Epithelial cell of proximal tubule (primary cell): ENCODE measurements at regions not wholly inside any gene's neighbourhood (a gene's known extent, or its start where the extent isn't known, plus 50 kb on each side); places are given as distances from the start of the nearest gene placed in this dataset.

Experiments
- DNase-seq: peaks from one replicate; pipeline ENCODE4 v3.0.0-alpha.2; 2011; ENCODE audit warnings: low read depth
- H3K4me3 ChIP-seq: 2 replicates; pipeline ENCODE4 v1.5.1; 2011; ENCODE audit warnings: low read depth, mild to moderate bottlenecking, low read length
- TF ChIP-seq, protein P1 (sequence below): conservative IDR thresholded peaks from 2 replicates; pipeline ENCODE4 v1.5.1; 2012; ENCODE audit warnings: low read depth, mild to moderate bottlenecking, low read length

DNA sequence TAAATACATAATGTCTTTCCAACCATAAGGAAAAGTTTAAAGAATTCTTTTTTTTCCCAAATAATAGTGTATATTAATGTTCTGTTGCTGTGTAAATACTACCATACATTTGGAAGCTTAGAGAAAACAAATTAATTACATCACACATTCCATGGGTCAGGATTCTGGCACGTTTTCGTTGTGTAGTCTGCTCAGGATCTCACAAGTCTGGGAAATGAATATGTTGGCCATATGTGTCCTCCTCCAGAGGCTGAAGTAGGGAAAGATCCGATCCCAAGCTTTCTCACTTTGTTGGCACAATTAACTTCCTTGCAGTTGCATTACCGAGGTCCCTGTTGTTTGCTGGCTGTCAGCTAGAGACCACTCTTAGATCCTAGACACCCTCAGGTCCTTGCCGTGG lies 83.9 kb downstream of the RPRM start:
- TF ChIP-seq, protein P1, sequence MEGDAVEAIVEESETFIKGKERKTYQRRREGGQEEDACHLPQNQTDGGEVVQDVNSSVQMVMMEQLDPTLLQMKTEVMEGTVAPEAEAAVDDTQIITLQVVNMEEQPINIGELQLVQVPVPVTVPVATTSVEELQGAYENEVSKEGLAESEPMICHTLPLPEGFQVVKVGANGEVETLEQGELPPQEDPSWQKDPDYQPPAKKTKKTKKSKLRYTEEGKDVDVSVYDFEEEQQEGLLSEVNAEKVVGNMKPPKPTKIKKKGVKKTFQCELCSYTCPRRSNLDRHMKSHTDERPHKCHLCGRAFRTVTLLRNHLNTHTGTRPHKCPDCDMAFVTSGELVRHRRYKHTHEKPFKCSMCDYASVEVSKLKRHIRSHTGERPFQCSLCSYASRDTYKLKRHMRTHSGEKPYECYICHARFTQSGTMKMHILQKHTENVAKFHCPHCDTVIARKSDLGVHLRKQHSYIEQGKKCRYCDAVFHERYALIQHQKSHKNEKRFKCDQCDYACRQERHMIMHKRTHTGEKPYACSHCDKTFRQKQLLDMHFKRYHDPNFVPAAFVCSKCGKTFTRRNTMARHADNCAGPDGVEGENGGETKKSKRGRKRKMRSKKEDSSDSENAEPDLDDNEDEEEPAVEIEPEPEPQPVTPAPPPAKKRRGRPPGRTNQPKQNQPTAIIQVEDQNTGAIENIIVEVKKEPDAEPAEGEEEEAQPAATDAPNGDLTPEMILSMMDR = no peak
- no peak for DNase-seq
- H3K4me3 ChIP-seq = no peak overlapping the region

DNA sequence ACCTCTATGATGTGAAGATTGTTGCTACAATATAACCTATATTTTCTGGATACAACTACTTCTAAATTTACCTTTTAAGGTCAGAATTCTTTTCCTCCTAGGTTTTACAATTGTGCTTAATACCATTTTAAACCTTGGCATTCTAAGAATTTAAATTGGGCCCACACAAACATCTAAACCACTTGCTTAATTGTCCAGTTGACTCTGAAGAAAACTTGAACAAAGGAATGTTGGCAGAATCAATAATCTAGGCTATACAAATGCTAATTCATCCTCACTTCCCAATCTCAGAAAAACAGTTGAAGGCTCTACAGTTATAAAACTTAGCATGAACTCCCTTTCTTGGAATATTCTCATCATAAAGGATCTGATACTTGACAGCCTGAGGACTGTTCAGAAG lies 84.3 kb downstream of the RPRM start:
- no peak for DNase-seq
- TF ChIP-seq, protein P1 = no peak

DNA sequence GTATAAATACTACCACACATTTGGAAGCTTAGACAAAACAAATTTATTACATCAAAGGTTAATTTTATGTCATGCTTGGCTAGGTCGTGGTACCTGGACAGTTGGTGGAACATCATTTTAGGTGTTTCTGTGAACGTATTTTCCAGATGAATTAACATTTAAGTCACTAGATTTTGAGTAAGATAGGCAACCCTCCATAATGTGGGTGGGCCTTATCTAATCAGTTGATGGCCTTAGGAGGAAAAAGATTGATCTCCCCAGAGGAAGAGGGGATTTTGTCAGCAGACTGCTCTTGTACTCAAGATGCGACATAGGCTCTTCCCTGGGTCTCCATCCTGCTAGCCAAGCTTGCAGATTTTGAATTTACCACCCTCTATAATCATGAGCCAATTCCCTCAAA lies 85.0 kb downstream of the RPRM start:
- no peak for DNase-seq
- TF ChIP-seq, protein P1 = no peak
- no peak overlapping the region for H3K4me3 ChIP-seq

More for the DNA sequence above, 84.3 kb downstream of the RPRM start:
- no peak overlapping the region for H3K4me3 ChIP-seq

DNA sequence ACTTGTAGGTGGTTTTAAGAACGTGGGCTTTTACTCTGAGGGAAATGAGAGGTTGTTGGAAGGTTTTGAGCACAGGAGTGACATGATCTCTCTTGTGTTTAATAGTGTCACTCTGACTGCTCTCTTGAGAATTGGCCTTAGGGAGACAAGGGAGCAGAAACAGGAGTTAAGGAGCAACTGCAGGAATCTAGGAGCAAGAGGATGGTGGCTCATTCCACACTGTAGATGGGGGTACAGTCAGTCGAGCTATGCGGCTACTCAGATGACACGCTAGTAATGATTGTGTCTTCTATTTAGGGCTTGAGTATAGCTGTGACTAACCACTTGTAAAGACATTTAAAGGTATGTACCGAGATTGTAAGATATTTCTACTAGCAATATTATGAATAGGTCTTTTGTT lies 87.4 kb downstream of the RPRM start:
- no peak for DNase-seq
- TF ChIP-seq, protein P1 = no peak
- no peak overlapping the region for H3K4me3 ChIP-seq

DNA sequence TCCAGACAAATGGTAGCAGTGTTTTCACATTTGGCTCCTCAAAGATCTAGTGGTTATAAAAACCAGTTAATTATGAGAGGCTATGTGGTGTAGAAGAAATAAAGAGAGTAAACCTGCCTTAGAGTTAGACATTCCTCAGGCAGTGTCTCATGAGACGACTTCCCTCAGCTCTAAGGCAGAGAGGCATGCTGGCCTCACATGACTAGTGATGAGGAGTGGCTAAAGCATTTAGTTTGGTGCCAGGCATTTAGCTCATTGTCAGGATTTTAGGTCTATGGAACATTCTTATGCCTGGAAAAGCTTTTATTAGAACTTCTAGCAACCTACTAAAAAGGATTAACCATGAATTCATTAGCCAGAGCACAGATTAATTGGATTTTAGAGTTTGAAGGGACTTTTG lies 90.3 kb downstream of the RPRM start:
- peak; percentile 38 for DNase-seq
- no peak overlapping the region for H3K4me3 ChIP-seq
- TF ChIP-seq, protein P1 = no peak

DNA sequence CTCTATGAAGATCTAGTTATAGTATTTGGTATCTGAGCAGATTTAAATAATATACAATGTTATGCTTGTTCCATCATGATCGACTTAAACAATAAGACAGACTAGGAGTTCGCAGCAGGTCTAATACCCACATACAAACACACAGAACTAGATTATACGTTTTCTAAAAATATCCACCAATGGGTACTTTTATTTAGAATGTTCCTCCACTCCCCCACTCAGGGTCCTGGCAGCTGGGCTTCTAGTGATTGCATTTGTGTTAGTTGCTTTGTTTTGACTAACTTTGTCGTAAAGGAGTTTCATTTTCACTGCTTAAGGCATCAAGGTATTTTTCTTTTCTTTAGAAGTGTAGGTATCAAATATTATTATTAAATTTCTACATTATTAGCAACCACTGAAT lies 91.4 kb downstream of the RPRM start:
- no peak overlapping the region for H3K4me3 ChIP-seq
- TF ChIP-seq, protein P1 = no peak
- DNase-seq = no peak

DNA sequence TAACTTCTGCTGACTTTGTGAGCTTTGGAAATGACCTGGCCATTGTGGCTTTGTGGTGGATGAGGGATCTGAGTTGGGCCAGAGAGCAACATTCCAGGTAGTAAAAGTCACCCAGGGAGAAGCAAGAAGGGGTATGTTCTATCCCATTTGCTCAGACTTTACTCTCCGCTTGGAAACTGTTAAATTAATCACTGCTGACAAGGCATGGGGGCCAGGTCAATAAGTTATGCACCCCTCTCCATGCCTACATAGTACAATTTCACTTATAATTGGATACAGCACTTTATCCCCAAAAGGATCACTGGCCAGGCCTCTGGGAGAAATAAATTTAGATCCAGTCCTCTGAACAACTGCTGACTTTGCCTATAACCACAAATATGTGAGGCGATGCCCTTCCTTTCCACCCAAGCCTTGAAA lies 92.1 kb downstream of the RPRM start:
- TF ChIP-seq, protein P1 = no peak
- no peak overlapping the region for H3K4me3 ChIP-seq
- DNase-seq = peak; percentile 32
